Bronchial epithelial cell (primary cell): ENCODE measurements at regions not wholly inside any gene's neighbourhood (a gene's known extent, or its start where the extent isn't known, plus 50 kb on each side); places are given as distances from the start of the nearest gene placed in this dataset.

Experiments
- DNase-seq: peaks from one replicate; pipeline ENCODE4 v3.0.0-alpha.2; 2010; ENCODE audit warnings: low read depth
- FAIRE-seq: peaks from 2 replicates; lab custom pipeline; 2011; peaks lifted over from hg19 to GRCh38; lab: Jason Lieb, UNC
- H3K27me3 ChIP-seq: 2 replicates; pipeline ENCODE4 v1.5.1; 2011; ENCODE audit warnings: low read length; ENCODE audit not compliant: control insufficient read depth, insufficient read depth
- H3K36me3 ChIP-seq: 2 replicates; pipeline ENCODE4 v1.5.1; 2011; ENCODE audit warnings: low read length; ENCODE audit not compliant: control insufficient read depth, insufficient read depth
- H3K4me3 ChIP-seq: 2 replicates; pipeline ENCODE4 v1.5.1; 2011; ENCODE audit warnings: mild to moderate bottlenecking, low read depth, low read length, control low read depth
- TF ChIP-seq, protein P1 (sequence below): IDR thresholded peaks from 2 replicates; pipeline ENCODE4 v1.5.1; 2011; ENCODE audit warnings: mild to moderate bottlenecking, moderate library complexity, low read length, control low read depth, inconsistent platforms; ENCODE audit not compliant: insufficient read depth, severe bottlenecking

DNA sequence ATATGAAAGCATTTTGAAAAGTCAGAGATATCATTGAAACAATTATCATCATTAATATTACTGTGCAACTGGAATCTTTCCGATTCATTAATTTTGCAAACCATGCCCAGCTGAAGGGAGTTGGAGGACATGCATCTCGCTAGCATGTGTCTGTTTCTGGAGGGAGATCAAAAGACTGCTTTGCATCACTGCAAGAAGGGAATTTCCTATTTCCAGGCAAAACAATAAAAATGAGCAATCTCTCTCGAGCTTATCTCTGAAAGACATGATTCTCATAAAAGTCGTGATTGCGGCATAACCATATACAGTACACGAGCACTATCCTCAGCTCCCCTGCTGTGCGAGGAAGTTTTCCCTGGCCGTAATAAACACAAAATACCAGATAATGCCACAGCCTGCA lies 607.6 kb upstream of the DPP6 start:
- FAIRE-seq, result peak; percentile 40
- TF ChIP-seq, protein P1, sequence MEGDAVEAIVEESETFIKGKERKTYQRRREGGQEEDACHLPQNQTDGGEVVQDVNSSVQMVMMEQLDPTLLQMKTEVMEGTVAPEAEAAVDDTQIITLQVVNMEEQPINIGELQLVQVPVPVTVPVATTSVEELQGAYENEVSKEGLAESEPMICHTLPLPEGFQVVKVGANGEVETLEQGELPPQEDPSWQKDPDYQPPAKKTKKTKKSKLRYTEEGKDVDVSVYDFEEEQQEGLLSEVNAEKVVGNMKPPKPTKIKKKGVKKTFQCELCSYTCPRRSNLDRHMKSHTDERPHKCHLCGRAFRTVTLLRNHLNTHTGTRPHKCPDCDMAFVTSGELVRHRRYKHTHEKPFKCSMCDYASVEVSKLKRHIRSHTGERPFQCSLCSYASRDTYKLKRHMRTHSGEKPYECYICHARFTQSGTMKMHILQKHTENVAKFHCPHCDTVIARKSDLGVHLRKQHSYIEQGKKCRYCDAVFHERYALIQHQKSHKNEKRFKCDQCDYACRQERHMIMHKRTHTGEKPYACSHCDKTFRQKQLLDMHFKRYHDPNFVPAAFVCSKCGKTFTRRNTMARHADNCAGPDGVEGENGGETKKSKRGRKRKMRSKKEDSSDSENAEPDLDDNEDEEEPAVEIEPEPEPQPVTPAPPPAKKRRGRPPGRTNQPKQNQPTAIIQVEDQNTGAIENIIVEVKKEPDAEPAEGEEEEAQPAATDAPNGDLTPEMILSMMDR, result no peak
- no peak for DNase-seq

DNA sequence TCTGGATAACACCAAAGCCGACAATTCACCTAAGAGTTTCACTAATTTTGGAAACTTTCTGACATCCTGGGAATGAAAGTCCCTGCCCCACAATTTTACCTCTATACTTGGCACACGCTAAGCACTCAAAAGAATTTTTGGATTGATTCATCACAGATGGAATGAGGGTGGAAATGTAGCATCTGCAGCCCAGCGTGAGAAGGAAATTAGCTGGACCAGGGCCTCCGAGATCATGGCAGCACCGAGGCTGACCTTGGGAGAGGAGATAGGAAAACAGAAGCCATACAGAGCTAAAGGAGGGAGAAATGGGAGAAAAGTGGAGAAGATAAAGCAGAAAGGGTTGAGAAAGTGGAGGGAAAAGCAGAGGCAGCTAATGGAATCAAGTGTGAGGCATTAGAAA lies 606.6 kb upstream of the DPP6 start:
- no peak for FAIRE-seq
- H3K4me3 ChIP-seq, result no peak overlapping the region

More for the DNA sequence above, 607.6 kb upstream of the DPP6 start:
- Histone ChIP-seq H3K27me3 (no peaks in the 10 kb centered on the region), H3K4me3 (no peak overlapping the region), H3K36me3 (no peaks in the 10 kb centered on the region)

DNA sequence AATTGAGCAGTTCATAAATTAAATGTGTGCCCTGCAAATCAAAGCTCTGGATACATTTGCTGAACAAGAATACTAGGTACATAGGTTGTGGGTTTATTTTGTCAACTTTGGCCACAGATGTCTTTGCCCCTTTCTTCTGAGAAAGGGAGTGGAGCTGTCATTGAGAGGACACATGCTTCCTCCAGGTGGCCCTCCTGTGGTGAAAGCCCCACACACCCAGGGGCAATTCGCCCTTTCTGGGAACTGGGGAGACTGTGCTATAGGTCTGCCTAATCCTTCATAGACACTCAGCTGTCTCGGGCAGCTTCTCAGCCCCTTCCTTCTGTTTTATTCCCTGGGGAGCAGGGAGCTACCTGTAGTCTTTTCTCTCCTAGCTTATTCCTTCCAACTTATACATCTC lies 605.7 kb upstream of the DPP6 start:
- Histone ChIP-seq H3K27me3 (no peaks in the 10 kb centered on the region), H3K4me3 (no peak overlapping the region), H3K36me3 (no peaks in the 10 kb centered on the region)
- DNase-seq (no peak), FAIRE-seq (no peak)
- TF ChIP-seq, protein P1, result no peak

More for the DNA sequence above, 606.6 kb upstream of the DPP6 start:
- DNase-seq, result no peak
- TF ChIP-seq, protein P1, result no peak
- H3K27me3 ChIP-seq, result no peaks in the 10 kb centered on the region
- H3K36me3 ChIP-seq, result no peaks in the 10 kb centered on the region

DNA sequence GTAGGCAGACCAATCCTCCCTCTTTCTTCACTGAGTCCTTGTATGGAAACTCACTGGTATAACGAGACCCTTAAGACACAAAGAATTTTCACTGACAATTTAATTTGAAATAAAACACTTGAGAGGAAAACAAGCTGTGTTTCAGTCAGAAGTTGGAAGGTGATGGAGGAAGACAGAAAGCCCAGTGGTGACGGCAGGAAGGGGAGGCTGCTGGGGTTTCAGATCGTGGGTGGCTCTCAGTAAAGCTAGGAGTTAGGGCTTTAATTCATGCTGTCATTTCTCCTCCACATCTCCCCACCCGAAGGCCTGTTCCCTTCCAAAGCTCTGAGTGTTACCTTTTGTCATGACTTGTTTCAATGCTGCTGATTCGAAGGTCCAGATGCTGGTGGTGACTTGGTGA lies 605.2 kb upstream of the DPP6 start:
- Histone ChIP-seq H3K36me3 (no peaks in the 10 kb centered on the region), H3K27me3 (no peaks in the 10 kb centered on the region), H3K4me3 (no peak overlapping the region)
- TF ChIP-seq, protein P1, result no peak
- no peak for FAIRE-seq
- no peak for DNase-seq

DNA sequence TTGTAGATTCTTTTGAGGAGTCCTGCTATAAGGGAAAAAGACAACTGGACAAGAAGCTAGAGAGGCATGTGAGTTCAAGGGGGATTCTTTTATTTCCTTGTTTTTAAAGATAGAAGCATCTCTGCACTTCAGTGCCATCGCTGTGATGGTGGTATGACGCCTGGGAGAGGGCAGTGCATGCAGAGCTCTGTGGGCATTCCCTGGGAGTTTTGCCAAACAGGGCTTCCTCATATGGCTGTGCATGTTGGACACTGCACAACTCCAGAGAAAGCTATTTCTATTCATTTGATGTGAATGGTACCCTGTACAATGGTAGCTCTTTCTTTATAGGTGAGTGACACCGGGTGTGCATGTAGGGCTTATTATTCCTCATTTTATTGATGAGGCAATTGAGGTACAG lies 599.5 kb upstream of the DPP6 start:
- Histone ChIP-seq H3K4me3 (no peak overlapping the region), H3K27me3 (no peaks in the 10 kb centered on the region), H3K36me3 (no peaks in the 10 kb centered on the region)
- TF ChIP-seq, protein P1, result no peak
- DNase-seq (no peak), FAIRE-seq (no peak)

DNA sequence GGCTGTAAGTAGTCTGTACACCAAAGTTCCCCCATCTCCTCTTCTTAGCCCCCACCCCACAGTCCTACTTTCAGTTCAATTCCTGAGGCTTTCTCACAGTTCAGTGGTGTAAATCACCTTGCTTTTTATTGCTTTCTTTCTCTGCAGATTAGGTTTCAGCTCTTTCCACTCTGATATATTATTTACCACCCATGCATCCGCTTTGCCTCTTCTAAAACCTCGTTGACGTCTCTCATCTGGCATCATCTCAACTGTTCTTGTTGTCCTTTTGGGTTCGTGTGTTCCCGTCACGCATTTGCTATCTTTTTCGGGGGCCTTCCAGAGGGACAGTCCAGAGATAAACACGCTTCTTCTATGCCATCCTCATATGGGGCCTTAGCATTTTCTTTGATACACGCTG lies 597.9 kb upstream of the DPP6 start:
- DNase-seq, result no peak
- Histone ChIP-seq H3K4me3 (no peak overlapping the region), H3K36me3 (no peaks in the 10 kb centered on the region), H3K27me3 (no peaks in the 10 kb centered on the region)
- TF ChIP-seq, protein P1, result no peak
- FAIRE-seq, result no peak
